Mesenchymal stem cell (in vitro differentiated cells and primary cell): ENCODE measurements at regions not wholly inside any gene's neighbourhood (a gene's known extent, or its start where the extent isn't known, plus 50 kb on each side); places are given as distances from the start of the nearest gene placed in this dataset.

ENCODE experiments used
- DNase-seq: peaks from one replicate; pipeline ENCODE4 v3.0.0-alpha.2; 2013
- H2AFZ ChIP-seq: one replicate; pipeline ENCODE4 v1.6.1; 2013; ENCODE audit warnings: low read depth, mild to moderate bottlenecking, control low read depth, inconsistent platforms, low read length, moderate library complexity
- H2AK5ac ChIP-seq: 2 replicates; pipeline ENCODE4 v1.6.1; 2013; ENCODE audit warnings: low read length, moderate library complexity, mild to moderate bottlenecking, inconsistent platforms; ENCODE audit not compliant: severe bottlenecking
- H2BK120ac ChIP-seq: one replicate; pipeline ENCODE4 v1.6.1; 2013; ENCODE audit warnings: low read depth, mild to moderate bottlenecking, inconsistent platforms, low read length, moderate library complexity
- H2BK12ac ChIP-seq, 2 experiments: one replicate each; pipeline ENCODE4 v1.6.1; 2013; ENCODE audit warnings: inconsistent platforms in 2 of 2, low read length in 2 of 2, mild to moderate bottlenecking in 2 of 2, moderate library complexity in 2 of 2, control low read depth in 1 of 2
- H2BK15ac ChIP-seq: one replicate; pipeline ENCODE4 v1.6.1; 2013; ENCODE audit warnings: mild to moderate bottlenecking, low read depth, inconsistent platforms; ENCODE audit not compliant: poor library complexity, severe bottlenecking
- H2BK5ac ChIP-seq: 2 replicates; pipeline ENCODE4 v1.6.1; 2013; ENCODE audit warnings: low read depth, mild to moderate bottlenecking, low read length, control low read depth, inconsistent platforms; ENCODE audit not compliant: poor library complexity, severe bottlenecking
- H3K14ac ChIP-seq, 2 experiments: one replicate each; pipeline ENCODE4 v1.6.1; 2013; ENCODE audit warnings: inconsistent platforms in 2 of 2, low read length in 2 of 2, control low read depth in 1 of 2, mild to moderate bottlenecking in 1 of 2, moderate library complexity in 1 of 2
- H3K18ac ChIP-seq, 2 experiments: one replicate each; pipeline ENCODE4 v1.6.1; 2013; ENCODE audit warnings: inconsistent platforms in 2 of 2, low read length in 2 of 2, control low read depth in 1 of 2, low read depth in 1 of 2, mild to moderate bottlenecking in 1 of 2
- H3K23ac ChIP-seq, 2 experiments: one replicate each; pipeline ENCODE4 v1.6.1; 2013; ENCODE audit warnings: inconsistent platforms in 2 of 2, low read length in 2 of 2, mild to moderate bottlenecking in 2 of 2, moderate library complexity in 2 of 2, control low read depth in 1 of 2
- H3K27ac ChIP-seq: 2 replicates; pipeline ENCODE4 v1.5.1; 2013; ENCODE audit warnings: mild to moderate bottlenecking, moderate library complexity, low read length, control low read depth, inconsistent platforms; ENCODE audit not compliant: poor library complexity, severe bottlenecking
- H3K27me3 ChIP-seq, 2 experiments: 2 replicates each; pipeline versions ENCODE4 v1.6.1 to v1.7.0; 2013; ENCODE audit warnings: low read length in 2 of 2, mild to moderate bottlenecking in 2 of 2, moderate library complexity in 2 of 2, control low read depth in 1 of 2, inconsistent platforms in 1 of 2; ENCODE audit not compliant: control insufficient read depth in 1 of 2, insufficient read depth in 1 of 2
- H3K36me3 ChIP-seq, 2 experiments: 2 replicates each; pipeline versions ENCODE4 v1.6.1 to v1.7.0; 2013; ENCODE audit warnings: low read length in 2 of 2, control low read depth in 1 of 2, inconsistent platforms in 1 of 2, low read depth in 1 of 2, mild to moderate bottlenecking in 1 of 2; ENCODE audit not compliant: insufficient read depth in 2 of 2, control insufficient read depth in 1 of 2
- H3K4ac ChIP-seq, 2 experiments: one replicate each; pipeline ENCODE4 v1.6.1; 2013; ENCODE audit warnings: inconsistent platforms in 2 of 2, low read length in 2 of 2, mild to moderate bottlenecking in 2 of 2, moderate library complexity in 2 of 2, control low read depth in 1 of 2, low read depth in 1 of 2
- H3K4me1 ChIP-seq: 2 replicates; pipeline ENCODE4 v1.6.1; 2013; ENCODE audit warnings: low read depth, low read length, control low read depth; ENCODE audit not compliant: control insufficient read depth, insufficient read depth
- H3K4me2 ChIP-seq: 2 replicates; pipeline ENCODE4 v1.6.1; 2013; ENCODE audit warnings: low read length, mild to moderate bottlenecking, inconsistent platforms; ENCODE audit not compliant: poor library complexity, severe bottlenecking
- H3K4me3 ChIP-seq, 2 experiments: 2 replicates each; pipeline versions ENCODE4 v1.5.1 to v1.7.0; 2013; ENCODE audit warnings: low read length in 2 of 2, mild to moderate bottlenecking in 2 of 2, control low read depth in 1 of 2, low read depth in 1 of 2; ENCODE audit not compliant: insufficient read depth in 1 of 2
- H3K79me1 ChIP-seq: replicated peaks from 2 replicates; pipeline ENCODE4 v1.6.1; 2013; ENCODE audit warnings: mild to moderate bottlenecking, control low read depth, low read length, inconsistent platforms; ENCODE audit not compliant: poor library complexity, severe bottlenecking
- H3K9ac ChIP-seq: 2 replicates; pipeline ENCODE4 v1.7.0; 2013; ENCODE audit warnings: mild to moderate bottlenecking, low read length, moderate library complexity
- H3K9me3 ChIP-seq: 2 replicates; pipeline ENCODE4 v1.7.0; 2013; ENCODE audit warnings: mild to moderate bottlenecking, low read length; ENCODE audit not compliant: control insufficient read depth
- H4K8ac ChIP-seq: one replicate; pipeline ENCODE4 v1.6.1; 2013; ENCODE audit warnings: inconsistent platforms, mild to moderate bottlenecking, low read length, moderate library complexity
- H4K91ac ChIP-seq: one replicate; pipeline ENCODE4 v1.6.1; 2013; ENCODE audit warnings: mild to moderate bottlenecking, low read length, inconsistent platforms
- WGBS: methylation state at CpG from one replicate; pipeline ENCODE4 v1.1.7; 2013; ENCODE audit warnings: mixed read lengths; 5-methylcytosine and 5-hydroxymethylcytosine counted together

GRCh38 chr12:89891933-89892332 is 183.3 kb upstream of the ATP2B1 start:
- Histone ChIP-seq H3K27me3 (no peaks in the 10 kb centered on the region), H4K8ac (no peak overlapping the region), H3K4me1 (no peaks in the 10 kb centered on the region), H2BK120ac (no peak overlapping the region), H4K91ac (no peak overlapping the region), H3K79me1 (no peaks in the 10 kb centered on the region), H3K4ac (no peak overlapping the region), H3K36me3 (no peaks in the 10 kb centered on the region), H3K18ac (no peak overlapping the region), H3K9ac (no peak overlapping the region), H3K4me2 (no peak overlapping the region), H2BK12ac (no peak overlapping the region), H2BK5ac (no peak overlapping the region), H3K27ac (no peak overlapping the region), H3K4me3 (no peak overlapping the region), H2BK15ac (no peak overlapping the region), H3K9me3 (no peaks in the 10 kb centered on the region), H3K14ac (no peak overlapping the region), H3K23ac (no peak overlapping the region), H2AFZ (no peak overlapping the region), H2AK5ac (no peak overlapping the region)
- DNase-seq: no peak

DNA sequence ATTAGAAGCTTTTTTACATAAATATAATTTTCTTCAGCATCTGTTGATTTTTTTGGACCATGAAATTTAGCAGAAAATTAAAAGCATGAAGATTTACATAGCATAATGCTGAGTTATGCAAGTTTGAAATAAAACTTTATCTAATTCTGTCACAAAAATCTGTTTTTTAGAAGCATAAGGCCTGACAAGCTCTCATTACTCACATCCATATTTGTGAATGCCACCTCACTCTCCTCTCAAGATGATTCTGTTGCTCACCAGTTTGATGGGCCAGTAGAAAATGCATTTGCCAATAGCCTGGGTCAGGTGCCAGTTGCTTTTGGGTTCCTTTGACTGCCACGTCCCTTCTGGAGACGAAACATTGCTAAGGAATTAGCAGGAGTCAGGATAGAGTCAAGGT is 181.5 kb upstream of the ATP2B1 start:
- no peak overlapping the region for H3K4me3 ChIP-seq
- H3K9me3 ChIP-seq: no peaks in the 10 kb centered on the region
- no peak overlapping the region for H3K27ac ChIP-seq
- no peak overlapping the region for H3K4ac ChIP-seq
- H2BK120ac ChIP-seq: no peak overlapping the region
- H3K14ac ChIP-seq: no peak overlapping the region
- H4K8ac ChIP-seq: no peak overlapping the region
- H3K18ac ChIP-seq: no peak overlapping the region
- H3K9ac ChIP-seq: no peak overlapping the region
- H3K79me1 ChIP-seq: no peaks in the 10 kb centered on the region
- 92% methylated on average over 2 of the region's 2 CpGs for WGBS
- no peak overlapping the region for H2BK5ac ChIP-seq
- no peaks in the 10 kb centered on the region for H3K36me3 ChIP-seq
- no peak overlapping the region for H2AFZ ChIP-seq
- no peak overlapping the region for H2BK15ac ChIP-seq
- no peak overlapping the region for H2AK5ac ChIP-seq
- no peak overlapping the region for H3K23ac ChIP-seq
- no peak overlapping the region for H2BK12ac ChIP-seq
- DNase-seq: no peak
- peak overlapping the region; percentile 50 for H4K91ac ChIP-seq
- H3K4me2 ChIP-seq: no peak overlapping the region
- H3K27me3 ChIP-seq: no peaks in the 10 kb centered on the region
- H3K4me1 ChIP-seq: no peaks in the 10 kb centered on the region

DNA sequence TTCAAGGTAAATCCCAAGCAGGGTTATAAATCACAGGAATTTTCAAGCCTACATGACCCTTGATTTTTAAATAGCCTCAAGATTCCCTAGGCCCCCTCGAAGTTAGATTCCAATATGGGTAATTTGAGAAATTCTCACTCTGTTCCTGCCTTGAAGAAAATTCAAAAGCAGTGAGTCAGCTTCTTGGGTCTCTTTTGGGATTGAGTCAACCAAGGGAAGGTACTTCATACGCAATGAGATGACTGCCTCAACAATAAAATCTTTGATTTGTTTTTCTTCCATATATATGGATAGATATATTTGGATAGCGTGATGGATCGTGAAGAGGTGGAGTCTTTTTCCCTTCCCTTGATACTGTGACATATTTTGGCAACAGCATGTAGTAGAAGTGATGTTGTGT is 180.4 kb upstream of the ATP2B1 start:
- Histone ChIP-seq H3K9me3 (no peaks in the 10 kb centered on the region), H4K91ac (no peak overlapping the region), H3K4me3 (no peak overlapping the region), H2AK5ac (no peak overlapping the region), H3K27ac (no peak overlapping the region), H3K18ac (no peak overlapping the region), H2BK120ac (no peak overlapping the region), H2BK5ac (no peak overlapping the region), H3K14ac (no peak overlapping the region), H3K27me3 (no peaks in the 10 kb centered on the region), H4K8ac (no peak overlapping the region), H3K4me2 (no peak overlapping the region), H3K79me1 (no peaks in the 10 kb centered on the region), H2BK15ac (no peak overlapping the region), H3K4ac (no peak overlapping the region), H2AFZ (no peak overlapping the region), H3K4me1 (no peaks in the 10 kb centered on the region), H3K36me3 (no peaks in the 10 kb centered on the region), H3K23ac (no peak overlapping the region), H2BK12ac (no peak overlapping the region), H3K9ac (no peak overlapping the region)
- no peak for DNase-seq
- 100% methylated on average over 3 of the region's 4 CpGs for WGBS

- H3K27ac ChIP-seq: no peak overlapping the region
- no peaks in the 10 kb centered on the region for H3K36me3 ChIP-seq
- H4K8ac ChIP-seq: no peak overlapping the region
- H2BK15ac ChIP-seq: no peak overlapping the region
- no peak overlapping the region for H3K4ac ChIP-seq
- no peak overlapping the region for H2BK120ac ChIP-seq
- H4K91ac ChIP-seq: no peak overlapping the region
- H3K23ac ChIP-seq: no peak overlapping the region
- no peaks in the 10 kb centered on the region for H3K4me1 ChIP-seq
- H2AFZ ChIP-seq: no peak overlapping the region
- no peak overlapping the region for H3K14ac ChIP-seq
- DNase-seq: no peak
- H3K18ac ChIP-seq: no peak overlapping the region
- no peak overlapping the region for H3K4me2 ChIP-seq
- no peak overlapping the region for H2BK5ac ChIP-seq
- no peaks in the 10 kb centered on the region for H3K9me3 ChIP-seq
- H3K79me1 ChIP-seq: no peaks in the 10 kb centered on the region
- no peak overlapping the region for H2AK5ac ChIP-seq
- no peak overlapping the region for H3K9ac ChIP-seq
- H3K27me3 ChIP-seq: no peaks in the 10 kb centered on the region
- H2BK12ac ChIP-seq: no peak overlapping the region
- H3K4me3 ChIP-seq: no peak overlapping the region
These were observed 176.3 kb upstream of the ATP2B1 start for GRCh38 chr12:89884952-89885351.
